ENCODE measurements at regions not wholly inside any gene's neighbourhood (a gene's known extent, or its start where the extent isn't known, plus 50 kb on each side); places are given as distances from the start of the nearest gene placed in this dataset.
A peak's percentile ranks its signal among the peaks of the same experiment; 100 is the strongest.
"Not testable (repeated sequence)": the region's sequence is repeated elsewhere in the genome, so short reads cannot be mapped to it uniquely, and the experiment has no call there.

- DNase-seq: no peak
Observed at GRCh38 chr10:3659203-3659917, 125.6 kb downstream of the KLF6 start.

GRCh38 chr10:3658766-3659165 lies 126.2 kb downstream of the KLF6 start:
- no peak for DNase-seq

- DNase-seq: peak in 1 of 3 experiments; percentile 27
Observed at GRCh38 chr10:3656214-3656613, 128.8 kb downstream of the KLF6 start.

GRCh38 chr10:3655528-3655927 lies 129.5 kb downstream of the KLF6 start:
- no peak for DNase-seq

- DNase-seq: no peak
Observed at GRCh38 chr10:3654980-3655379, 130.0 kb downstream of the KLF6 start.

GRCh38 chr10:3654496-3654895 lies 130.5 kb downstream of the KLF6 start:
- no peak for DNase-seq

GRCh38 chr10:3653303-3653702 lies 131.7 kb downstream of the KLF6 start:
- DNase-seq: not testable (repeated sequence)

GRCh38 chr10:3652886-3653285 lies 132.1 kb downstream of the KLF6 start:
- no peak for DNase-seq

GRCh38 chr10:3651969-3652653 lies 132.9 kb downstream of the KLF6 start:
- no peak for DNase-seq

GRCh38 chr10:3648576-3648975 lies 136.4 kb downstream of the KLF6 start:
- no peak for DNase-seq

GRCh38 chr10:3648170-3648569 lies 136.8 kb downstream of the KLF6 start:
- DNase-seq: peak in 1 of 3 experiments; percentile 24

- no peak for DNase-seq
Observed at GRCh38 chr10:3647074-3647473, 137.9 kb downstream of the KLF6 start.

- DNase-seq: no peak
Observed at GRCh38 chr10:3645406-3645805, 139.6 kb downstream of the KLF6 start.

GRCh38 chr10:3640816-3641215 lies 144.2 kb downstream of the KLF6 start:
- DNase-seq: no peak

- DNase-seq: no peak
Observed at GRCh38 chr10:3639546-3639945, 145.5 kb downstream of the KLF6 start.

GRCh38 chr10:3636356-3637181 lies 148.4 kb downstream of the KLF6 start:
- DNase-seq: peak; percentile 85 to 97 (median 90)

GRCh38 chr10:3635697-3636096 lies 149.3 kb downstream of the KLF6 start:
- DNase-seq: peak in 2 of 3 experiments; percentile 26 to 55

GRCh38 chr10:3635211-3635671 lies 149.8 kb downstream of the KLF6 start:
- peak in 2 of 3 experiments; percentile 10 to 39 for DNase-seq

GRCh38 chr10:3634646-3635045 lies 150.4 kb downstream of the KLF6 start:
- not testable (repeated sequence) for DNase-seq

GRCh38 chr10:3631701-3632330 lies 153.2 kb downstream of the KLF6 start:
- no peak for DNase-seq

- no peak for DNase-seq
Observed at GRCh38 chr10:3631291-3631690, 153.7 kb downstream of the KLF6 start.

GRCh38 chr10:3625959-3626751 lies 158.9 kb downstream of the KLF6 start:
- no peak for DNase-seq
